ENCODE measurements at regions not wholly inside any gene's neighbourhood (a gene's known extent, or its start where the extent isn't known, plus 50 kb on each side); places are given as distances from the start of the nearest gene placed in this dataset.

- TF ChIP-seq EZH2phosphoT487 (IDR thresholded peaks at IDR 0.05; ENCODE audit: borderline replicate concordance) (no peak), CTCF (conservative IDR thresholded peaks at IDR 0.05; ENCODE audit: low read length) (no peak)
- Histone ChIP-seq H2AFZ (ENCODE audit: low read length) (no peak overlapping the region), H3K36me3 (ENCODE audit: insufficient read depth, low read length) (no peaks in the 10 kb centered on the region), H3K27me3 (ENCODE audit: insufficient read depth, low read length, poor library complexity, severe bottlenecking) (no peaks in the 10 kb centered on the region), H3K4me3 (ENCODE audit: low read length, poor library complexity, severe bottlenecking) (no peak overlapping the region), H3K4me2 (ENCODE audit: low read depth, low read length, poor library complexity, severe bottlenecking) (no peak overlapping the region), H3K4me1 (ENCODE audit: insufficient read depth, low read length, poor library complexity, severe bottlenecking) (no peaks in the 10 kb centered on the region), H4K20me1 (ENCODE audit: insufficient read depth, low read length, poor library complexity, severe bottlenecking) (no peaks in the 10 kb centered on the region), H3K9me3 (ENCODE audit: insufficient read depth, low read depth, low read length) (no peaks in the 10 kb centered on the region), H3K9ac (ENCODE audit: low read depth, low read length, poor library complexity, severe bottlenecking) (no peak overlapping the region), H3F3A (ENCODE audit: low read depth) (no peaks in the 10 kb centered on the region), H3K79me2 (ENCODE audit: insufficient read depth, low read length) (no peaks in the 10 kb centered on the region), H3K9me2 (replicated peaks; ENCODE audit: low read depth, low read length) (no peaks in the 10 kb centered on the region)
Observed at GRCh38 chr2:154546341-154546740, 152.2 kb upstream of the KCNJ3 start.

GRCh38 chr2:154549869-154550268 is 148.6 kb upstream of the KCNJ3 start:
- TF ChIP-seq EZH2phosphoT487 (IDR thresholded peaks at IDR 0.05; ENCODE audit: borderline replicate concordance) (no peak), CTCF (conservative IDR thresholded peaks at IDR 0.05; ENCODE audit: low read length) (no peak)
- Histone ChIP-seq H2AFZ (ENCODE audit: low read length) (no peak overlapping the region), H3K4me2 (ENCODE audit: low read depth, low read length, poor library complexity, severe bottlenecking) (no peak overlapping the region), H3K4me1 (ENCODE audit: insufficient read depth, low read length, poor library complexity, severe bottlenecking) (no peaks in the 10 kb centered on the region), H3K4me3 (ENCODE audit: low read length, poor library complexity, severe bottlenecking) (no peak overlapping the region), H3K36me3 (ENCODE audit: insufficient read depth, low read length) (no peaks in the 10 kb centered on the region), H3K79me2 (ENCODE audit: insufficient read depth, low read length) (no peaks in the 10 kb centered on the region), H3K27me3 (ENCODE audit: insufficient read depth, low read length, poor library complexity, severe bottlenecking) (no peaks in the 10 kb centered on the region), H3K9ac (ENCODE audit: low read depth, low read length, poor library complexity, severe bottlenecking) (no peak overlapping the region), H3F3A (ENCODE audit: low read depth) (no peaks in the 10 kb centered on the region), H3K9me3 (ENCODE audit: insufficient read depth, low read depth, low read length) (no peaks in the 10 kb centered on the region), H4K20me1 (ENCODE audit: insufficient read depth, low read length, poor library complexity, severe bottlenecking) (no peaks in the 10 kb centered on the region), H3K9me2 (replicated peaks; ENCODE audit: low read depth, low read length) (no peaks in the 10 kb centered on the region)

- Histone ChIP-seq H3K9me2 (replicated peaks; ENCODE audit: low read depth, low read length) (no peaks in the 10 kb centered on the region), H3F3A (ENCODE audit: low read depth) (no peaks in the 10 kb centered on the region), H3K9me3 (ENCODE audit: insufficient read depth, low read depth, low read length) (no peaks in the 10 kb centered on the region), H3K27me3 (ENCODE audit: insufficient read depth, low read length, poor library complexity, severe bottlenecking) (no peaks in the 10 kb centered on the region), H3K36me3 (ENCODE audit: insufficient read depth, low read length) (no peaks in the 10 kb centered on the region), H4K20me1 (ENCODE audit: insufficient read depth, low read length, poor library complexity, severe bottlenecking) (no peaks in the 10 kb centered on the region), H3K4me2 (ENCODE audit: low read depth, low read length, poor library complexity, severe bottlenecking) (no peak overlapping the region), H3K4me3 (ENCODE audit: low read length, poor library complexity, severe bottlenecking) (no peak overlapping the region), H2AFZ (ENCODE audit: low read length) (no peak overlapping the region), H3K79me2 (ENCODE audit: insufficient read depth, low read length) (no peaks in the 10 kb centered on the region), H3K9ac (ENCODE audit: low read depth, low read length, poor library complexity, severe bottlenecking) (no peak overlapping the region), H3K4me1 (ENCODE audit: insufficient read depth, low read length, poor library complexity, severe bottlenecking) (no peaks in the 10 kb centered on the region)
- no peak for TF ChIP-seq EZH2phosphoT487 (IDR thresholded peaks at IDR 0.05; ENCODE audit: borderline replicate concordance)
- TF ChIP-seq CTCF (conservative IDR thresholded peaks at IDR 0.05; ENCODE audit: low read length): no peak
Observed at GRCh38 chr2:154551649-154552048, 146.8 kb upstream of the KCNJ3 start.

Measured in Loucy (cell line).